ENCODE measurements at regions not wholly inside any gene's neighbourhood (a gene's known extent, or its start where the extent isn't known, plus 50 kb on each side); places are given as distances from the start of the nearest gene placed in this dataset.

DNA sequence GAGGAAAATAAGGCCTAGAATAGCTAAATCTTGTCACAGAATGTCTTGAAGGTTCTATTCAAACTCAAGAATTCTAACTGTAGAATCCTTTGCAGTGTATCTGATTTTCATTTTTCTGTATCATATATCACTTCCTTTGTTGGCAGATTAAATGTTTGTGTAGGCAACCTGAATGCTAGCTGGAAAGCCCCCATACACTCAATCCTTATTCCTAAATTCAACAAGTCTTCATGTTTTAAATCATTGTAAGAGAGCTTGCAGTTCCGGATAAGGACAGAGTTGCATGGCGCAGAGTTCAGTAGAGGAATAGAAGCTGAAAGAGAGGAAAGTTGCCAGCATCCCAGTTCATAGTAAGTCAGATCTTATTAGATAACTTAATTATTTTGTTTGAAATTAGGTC, 242.0 kb upstream of the SEMA6D start:
- H2AFZ ChIP-seq (ENCODE audit: low read length): no peak overlapping the region
- TF ChIP-seq EZH2phosphoT487 (IDR thresholded peaks at IDR 0.05; ENCODE audit: borderline replicate concordance, low read depth, low read length): no peak
- TF ChIP-seq, protein P1, sequence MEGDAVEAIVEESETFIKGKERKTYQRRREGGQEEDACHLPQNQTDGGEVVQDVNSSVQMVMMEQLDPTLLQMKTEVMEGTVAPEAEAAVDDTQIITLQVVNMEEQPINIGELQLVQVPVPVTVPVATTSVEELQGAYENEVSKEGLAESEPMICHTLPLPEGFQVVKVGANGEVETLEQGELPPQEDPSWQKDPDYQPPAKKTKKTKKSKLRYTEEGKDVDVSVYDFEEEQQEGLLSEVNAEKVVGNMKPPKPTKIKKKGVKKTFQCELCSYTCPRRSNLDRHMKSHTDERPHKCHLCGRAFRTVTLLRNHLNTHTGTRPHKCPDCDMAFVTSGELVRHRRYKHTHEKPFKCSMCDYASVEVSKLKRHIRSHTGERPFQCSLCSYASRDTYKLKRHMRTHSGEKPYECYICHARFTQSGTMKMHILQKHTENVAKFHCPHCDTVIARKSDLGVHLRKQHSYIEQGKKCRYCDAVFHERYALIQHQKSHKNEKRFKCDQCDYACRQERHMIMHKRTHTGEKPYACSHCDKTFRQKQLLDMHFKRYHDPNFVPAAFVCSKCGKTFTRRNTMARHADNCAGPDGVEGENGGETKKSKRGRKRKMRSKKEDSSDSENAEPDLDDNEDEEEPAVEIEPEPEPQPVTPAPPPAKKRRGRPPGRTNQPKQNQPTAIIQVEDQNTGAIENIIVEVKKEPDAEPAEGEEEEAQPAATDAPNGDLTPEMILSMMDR (conservative IDR thresholded peaks at IDR 0.05; ENCODE audit: low read length): no peak
- intact Hi-C loops (cut with micrococcal nuclease; ENCODE audit: unreplicated experiment): no loop called here
- CTCF ChIA-PET (ENCODE audit: unreplicated experiment): no interaction called here
- no peak overlapping the region for H3K27ac ChIP-seq (ENCODE audit: low read depth, low read length, poor library complexity, severe bottlenecking)
- H4K20me1 ChIP-seq (ENCODE audit: insufficient read depth, low read length): no peaks in the 10 kb centered on the region
- BruUV-seq (replicated peaks): no TSS peak
- no peaks in the 10 kb centered on the region for H3K79me2 ChIP-seq (ENCODE audit: insufficient read depth, low read depth, low read length)
- no peaks in the 10 kb centered on the region for H3K9me2 ChIP-seq (ENCODE audit: insufficient read depth, low read length)
- POLR2A ChIA-PET: no interaction called here
- no peak for DNase-seq (ENCODE audit: low spot score)
- no peaks in the 10 kb centered on the region for H3K36me3 ChIP-seq (ENCODE audit: insufficient read depth, low read length)
- no peaks in the 10 kb centered on the region for H3K4me1 ChIP-seq (ENCODE audit: insufficient read depth, low read length, poor library complexity, severe bottlenecking)
- H3K4me2 ChIP-seq (ENCODE audit: low read length): no peak overlapping the region
- no peaks in the 10 kb centered on the region for H3K9me3 ChIP-seq (ENCODE audit: low read length)
- H3K4me3 ChIP-seq (ENCODE audit: low read depth, low read length, poor library complexity, severe bottlenecking): no peak overlapping the region

DNA sequence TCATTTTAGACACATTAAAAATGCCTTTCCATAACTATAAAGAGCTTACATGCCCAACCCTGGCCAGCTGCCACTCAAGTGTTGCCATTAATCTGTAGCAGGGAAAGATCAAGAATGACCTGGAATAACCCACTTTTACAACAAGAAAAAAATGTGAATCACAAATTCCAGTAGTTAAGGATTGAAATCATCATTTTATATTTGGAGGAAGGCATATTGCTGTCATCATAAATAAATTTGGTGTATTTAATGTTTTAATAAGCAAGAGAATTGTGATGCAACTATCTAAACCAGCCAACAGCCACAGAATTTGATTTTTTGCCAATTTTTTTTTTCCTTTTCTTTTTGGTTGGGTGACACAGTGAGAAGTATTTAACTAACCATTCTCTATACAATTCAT, 240.0 kb upstream of the SEMA6D start:
- Histone ChIP-seq H3K36me3 (ENCODE audit: insufficient read depth, low read length) (no peaks in the 10 kb centered on the region), H3K4me2 (ENCODE audit: low read length) (no peak overlapping the region), H3K27ac (ENCODE audit: low read depth, low read length, poor library complexity, severe bottlenecking) (no peak overlapping the region), H3K9me3 (ENCODE audit: low read length) (no peaks in the 10 kb centered on the region), H3K79me2 (ENCODE audit: insufficient read depth, low read depth, low read length) (no peaks in the 10 kb centered on the region), H2AFZ (ENCODE audit: low read length) (no peak overlapping the region), H4K20me1 (ENCODE audit: insufficient read depth, low read length) (no peaks in the 10 kb centered on the region), H3K4me3 (ENCODE audit: low read depth, low read length, poor library complexity, severe bottlenecking) (no peak overlapping the region), H3K9me2 (ENCODE audit: insufficient read depth, low read length) (no peaks in the 10 kb centered on the region), H3K4me1 (ENCODE audit: insufficient read depth, low read length, poor library complexity, severe bottlenecking) (no peaks in the 10 kb centered on the region)
- intact Hi-C loops (cut with micrococcal nuclease; ENCODE audit: unreplicated experiment): no loop called here
- CTCF ChIA-PET (ENCODE audit: unreplicated experiment): no interaction called here
- BruUV-seq (replicated peaks): no TSS peak
- no peak for TF ChIP-seq EZH2phosphoT487 (IDR thresholded peaks at IDR 0.05; ENCODE audit: borderline replicate concordance, low read depth, low read length)
- TF ChIP-seq, protein P1 (conservative IDR thresholded peaks at IDR 0.05; ENCODE audit: low read length): no peak
- POLR2A ChIA-PET: no interaction called here
- no peak for DNase-seq (ENCODE audit: low spot score)

DNA sequence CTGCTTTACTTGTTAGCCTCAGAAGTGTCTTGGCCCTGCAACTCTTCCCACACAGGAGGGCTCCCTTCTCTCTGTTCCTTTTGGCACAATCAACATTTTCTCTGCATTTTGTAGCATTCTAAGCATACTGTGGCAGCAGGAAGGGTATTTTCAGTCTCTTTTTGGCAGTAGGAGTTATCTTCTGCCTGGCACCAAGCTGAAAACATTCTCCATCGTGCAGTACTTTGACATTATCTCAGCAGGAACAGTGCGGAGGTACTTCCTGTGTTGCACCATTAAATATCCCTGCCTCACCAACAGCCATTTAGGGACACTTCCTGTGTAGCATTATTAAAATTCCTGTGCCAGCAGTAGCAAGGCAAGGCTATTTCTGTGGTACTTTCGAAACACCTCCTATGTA, 233.2 kb upstream of the SEMA6D start:
- BruUV-seq (replicated peaks): no TSS peak
- TF ChIP-seq, protein P1 (conservative IDR thresholded peaks at IDR 0.05; ENCODE audit: low read length): no peak
- no peak for TF ChIP-seq EZH2phosphoT487 (IDR thresholded peaks at IDR 0.05; ENCODE audit: borderline replicate concordance, low read depth, low read length)
- intact Hi-C loops (cut with micrococcal nuclease; ENCODE audit: unreplicated experiment): no loop called here

More for the DNA sequence above, 233.2 kb upstream of the SEMA6D start:
- H2AFZ ChIP-seq (ENCODE audit: low read length): peak overlapping the region; percentile 55
- no peaks in the 10 kb centered on the region for H3K4me1 ChIP-seq (ENCODE audit: insufficient read depth, low read length, poor library complexity, severe bottlenecking)
- POLR2A ChIA-PET: no interaction called here
- no peak overlapping the region for H3K4me3 ChIP-seq (ENCODE audit: low read depth, low read length, poor library complexity, severe bottlenecking)
- H3K36me3 ChIP-seq (ENCODE audit: insufficient read depth, low read length): no peaks in the 10 kb centered on the region
- DNase-seq (ENCODE audit: low spot score): peak; percentile 12
- no peak overlapping the region for H3K4me2 ChIP-seq (ENCODE audit: low read length)
- H3K79me2 ChIP-seq (ENCODE audit: insufficient read depth, low read depth, low read length): no peaks in the 10 kb centered on the region
- no peaks in the 10 kb centered on the region for H3K9me3 ChIP-seq (ENCODE audit: low read length)
- H4K20me1 ChIP-seq (ENCODE audit: insufficient read depth, low read length): no peaks in the 10 kb centered on the region
- CTCF ChIA-PET (ENCODE audit: unreplicated experiment): no interaction called here
- no peaks in the 10 kb centered on the region for H3K9me2 ChIP-seq (ENCODE audit: insufficient read depth, low read length)
- no peak overlapping the region for H3K27ac ChIP-seq (ENCODE audit: low read depth, low read length, poor library complexity, severe bottlenecking)

Data from OCI-LY7 (cell line).